ENCODE measurements at regions not wholly inside any gene's neighbourhood (a gene's known extent, or its start where the extent isn't known, plus 50 kb on each side); places are given as distances from the start of the nearest gene placed in this dataset.

GRCh38 chr2:64219149-64219548 is 74.9 kb upstream of the PELI1 start:
- no peak overlapping the region for H3K4me3 ChIP-seq (ENCODE audit: low read depth, low read length)
- no peak for TF ChIP-seq CTCF (IDR thresholded peaks at IDR 0.05; ENCODE audit: low read depth, low read length)
- no peak for TF ChIP-seq MAX (IDR thresholded peaks at IDR 0.05; ENCODE audit: low read depth, low read length)
- TF ChIP-seq MYC (IDR thresholded peaks at IDR 0.05; ENCODE audit: low read depth, low read length), result no peak
- TF ChIP-seq POLR2A (IDR thresholded peaks at IDR 0.05; ENCODE audit: extremely low read depth, insufficient read length), result no peak
- peak; percentile 34 for DNase-seq (ENCODE audit: low read depth)

- DNase-seq (ENCODE audit: low read depth), result peak; percentile 37
- H3K4me3 ChIP-seq (ENCODE audit: low read depth, low read length), result no peak overlapping the region
- no peak for TF ChIP-seq CTCF (IDR thresholded peaks at IDR 0.05; ENCODE audit: low read depth, low read length)
- no peak for TF ChIP-seq MYC (IDR thresholded peaks at IDR 0.05; ENCODE audit: low read depth, low read length)
- TF ChIP-seq POLR2A (IDR thresholded peaks at IDR 0.05; ENCODE audit: extremely low read depth, insufficient read length), result no peak
- TF ChIP-seq MAX (IDR thresholded peaks at IDR 0.05; ENCODE audit: low read depth, low read length), result no peak
Measured at GRCh38 chr2:64220265-64220664, 76.0 kb upstream of the PELI1 start.

- no peak overlapping the region for H3K4me3 ChIP-seq (ENCODE audit: low read depth, low read length)
- DNase-seq (ENCODE audit: low read depth), result no peak
- TF ChIP-seq POLR2A (IDR thresholded peaks at IDR 0.05; ENCODE audit: extremely low read depth, insufficient read length), result no peak
- TF ChIP-seq MYC (IDR thresholded peaks at IDR 0.05; ENCODE audit: low read depth, low read length), result no peak
Measured at GRCh38 chr2:64220894-64221617, 76.8 kb upstream of the PELI1 start.

GRCh38 chr2:64221935-64222334 is 77.7 kb upstream of the PELI1 start:
- no peak for TF ChIP-seq MAX (IDR thresholded peaks at IDR 0.05; ENCODE audit: low read depth, low read length)
- TF ChIP-seq MYC (IDR thresholded peaks at IDR 0.05; ENCODE audit: low read depth, low read length), result no peak
- H3K4me3 ChIP-seq (ENCODE audit: low read depth, low read length), result no peak overlapping the region
- no peak for DNase-seq (ENCODE audit: low read depth)

- DNase-seq (ENCODE audit: low read depth), result no peak
- H3K4me3 ChIP-seq (ENCODE audit: low read depth, low read length), result no peak overlapping the region
- TF ChIP-seq POLR2A (IDR thresholded peaks at IDR 0.05; ENCODE audit: extremely low read depth, insufficient read length), result no peak
- TF ChIP-seq MYC (IDR thresholded peaks at IDR 0.05; ENCODE audit: low read depth, low read length), result no peak
- no peak for TF ChIP-seq CTCF (IDR thresholded peaks at IDR 0.05; ENCODE audit: low read depth, low read length)
- TF ChIP-seq MAX (IDR thresholded peaks at IDR 0.05; ENCODE audit: low read depth, low read length), result no peak
Measured at GRCh38 chr2:64222351-64222750, 78.1 kb upstream of the PELI1 start.

GRCh38 chr2:64223055-64223454 is 78.8 kb upstream of the PELI1 start:
- DNase-seq (ENCODE audit: low read depth), result no peak
- TF ChIP-seq MYC (IDR thresholded peaks at IDR 0.05; ENCODE audit: low read depth, low read length), result no peak
- no peak for TF ChIP-seq MAX (IDR thresholded peaks at IDR 0.05; ENCODE audit: low read depth, low read length)
- no peak for TF ChIP-seq CTCF (IDR thresholded peaks at IDR 0.05; ENCODE audit: low read depth, low read length)
- TF ChIP-seq POLR2A (IDR thresholded peaks at IDR 0.05; ENCODE audit: extremely low read depth, insufficient read length), result no peak
- no peak overlapping the region for H3K4me3 ChIP-seq (ENCODE audit: low read depth, low read length)
